H7 (cell line): ENCODE measurements at regions not wholly inside any gene's neighbourhood (a gene's known extent, or its start where the extent isn't known, plus 50 kb on each side); places are given as distances from the start of the nearest gene placed in this dataset.
"Not testable (repeated sequence)": the region's sequence is repeated elsewhere in the genome, so short reads cannot be mapped to it uniquely, and the experiment has no call there.

ENCODE experiments used
- DNase-seq: peaks from one replicate; pipeline ENCODE4 v3.0.0; 2012
- H3K27me3 ChIP-seq: 2 replicates; pipeline ENCODE4 v1.6.0; 2011; ENCODE audit warnings: mild to moderate bottlenecking, low read length; ENCODE audit not compliant: control insufficient read depth, insufficient read depth
- H3K36me3 ChIP-seq: replicated peaks from 2 replicates; pipeline ENCODE4 v1.5.1; 2011; ENCODE audit warnings: low read length; ENCODE audit not compliant: control insufficient read depth, insufficient read depth
- H3K4me3 ChIP-seq: 2 replicates; pipeline ENCODE4 v1.5.1; 2011; ENCODE audit warnings: low read depth, mild to moderate bottlenecking, control low read depth, low read length, moderate library complexity; ENCODE audit not compliant: insufficient read depth

DNA sequence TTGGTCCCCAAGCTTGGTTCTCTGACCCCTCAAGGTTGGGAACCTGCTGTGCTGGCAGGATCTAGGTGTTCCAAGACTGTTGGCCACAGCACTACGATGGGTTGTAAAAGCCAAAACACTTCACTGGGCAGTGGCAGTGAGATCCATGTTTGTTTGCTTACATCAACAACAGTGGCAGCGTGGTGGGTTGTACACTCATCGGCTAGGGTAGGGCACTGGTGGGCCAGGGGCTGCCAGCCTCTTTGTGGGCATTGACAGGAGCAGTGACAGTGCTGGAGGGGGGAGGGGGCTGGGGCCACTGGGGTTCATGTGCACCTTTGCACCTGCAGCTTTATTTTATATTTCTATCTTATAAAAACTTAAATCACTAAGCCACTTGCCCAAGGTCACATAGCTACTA lies 126.7 kb upstream of the ZWINT start:
- H3K4me3 ChIP-seq: no peak overlapping the region

DNA sequence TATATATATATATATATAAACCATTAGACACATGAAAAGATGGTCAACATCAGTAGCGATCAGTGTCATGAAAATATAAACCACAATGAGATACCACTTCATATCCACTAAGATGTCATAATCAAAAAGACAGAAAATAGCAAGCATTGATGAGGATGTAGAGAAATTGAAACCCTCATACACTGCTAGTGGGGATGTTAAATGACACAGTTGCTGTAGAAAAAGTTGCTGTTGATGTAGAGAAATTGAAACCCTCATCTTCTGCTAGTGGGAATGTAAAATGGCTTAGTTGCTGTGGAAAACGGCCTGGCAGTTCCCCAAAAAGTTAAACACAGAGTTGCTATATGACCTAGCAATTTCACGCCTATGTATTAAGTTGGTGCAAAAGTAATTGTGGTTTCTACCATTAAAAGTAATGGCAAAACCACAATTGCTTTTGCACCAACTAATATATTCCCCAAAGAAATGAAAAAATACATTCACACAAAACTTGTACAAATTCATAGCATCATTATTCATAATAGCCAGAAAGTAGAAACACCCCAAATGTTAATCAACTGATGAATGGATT lies 120.5 kb upstream of the ZWINT start:
- no peak for DNase-seq
- Histone ChIP-seq H3K27me3 (no peaks in the 10 kb centered on the region), H3K4me3 (no peak overlapping the region), H3K36me3 (no peaks in the 10 kb centered on the region)

More for the DNA sequence above, 126.7 kb upstream of the ZWINT start:
- H3K36me3 ChIP-seq: no peaks in the 10 kb centered on the region
- no peaks in the 10 kb centered on the region for H3K27me3 ChIP-seq
- DNase-seq: no peak

DNA sequence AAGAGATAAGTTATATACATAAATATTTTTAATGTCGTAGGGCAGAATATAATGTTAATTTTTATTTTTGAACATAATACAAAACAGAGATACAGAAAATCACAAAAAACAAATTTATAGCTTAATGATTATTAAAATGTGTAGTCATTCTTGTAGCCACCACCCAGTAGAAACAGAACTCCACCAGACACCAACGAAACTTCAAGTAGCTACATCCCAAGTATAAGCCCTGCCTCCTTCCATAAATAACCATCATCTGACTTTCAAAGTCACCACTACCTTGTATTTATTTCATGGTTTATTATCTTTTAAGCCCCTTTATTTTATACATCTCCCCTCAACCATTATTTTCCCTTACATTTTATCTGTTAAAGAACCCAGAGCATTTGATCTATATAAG lies 111.9 kb upstream of the ZWINT start:
- DNase-seq: no peak
- Histone ChIP-seq H3K4me3 (no peak overlapping the region), H3K27me3 (no peaks in the 10 kb centered on the region), H3K36me3 (no peaks in the 10 kb centered on the region)

DNA sequence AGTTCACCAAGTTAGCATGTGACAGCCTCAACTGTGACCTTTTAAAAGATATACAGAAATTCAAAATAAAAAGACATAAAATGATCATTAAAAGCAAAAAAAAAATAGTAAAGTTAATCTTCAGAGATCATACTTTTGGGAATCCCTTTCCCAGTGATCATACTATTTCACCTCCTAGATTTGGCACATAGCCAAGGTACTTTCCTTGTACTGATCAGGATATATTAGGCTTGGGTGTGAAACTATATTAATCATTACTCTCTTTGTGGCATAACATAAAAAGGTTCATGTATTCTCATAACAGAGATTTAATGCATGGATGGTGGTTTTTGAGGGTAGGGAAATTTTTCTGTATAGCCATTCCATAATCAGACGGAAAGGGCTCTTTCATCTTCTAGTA lies 109.6 kb upstream of the ZWINT start:
- DNase-seq: no peak
- H3K27me3 ChIP-seq: no peaks in the 10 kb centered on the region
- no peaks in the 10 kb centered on the region for H3K36me3 ChIP-seq
- no peak overlapping the region for H3K4me3 ChIP-seq

DNA sequence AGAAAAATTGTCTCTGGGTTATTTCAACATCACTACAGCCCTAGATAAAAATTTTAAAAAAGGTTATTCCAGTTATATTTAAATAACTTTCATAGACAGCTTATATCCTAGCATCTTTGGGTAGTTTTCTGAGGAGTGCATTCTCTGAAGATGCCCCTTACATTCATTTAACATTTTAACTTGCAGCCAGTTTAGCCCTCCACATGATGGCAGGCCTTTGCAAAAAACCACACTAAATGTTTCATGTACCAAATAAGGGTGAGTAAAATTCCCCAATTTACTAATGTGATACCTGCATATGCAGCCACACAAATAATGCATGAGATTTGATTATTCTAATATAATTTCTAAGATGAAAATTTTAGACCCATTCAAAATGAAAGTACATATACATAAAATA lies 108.4 kb upstream of the ZWINT start:
- no peak for DNase-seq
- Histone ChIP-seq H3K4me3 (no peak overlapping the region), H3K27me3 (no peaks in the 10 kb centered on the region), H3K36me3 (no peaks in the 10 kb centered on the region)

DNA sequence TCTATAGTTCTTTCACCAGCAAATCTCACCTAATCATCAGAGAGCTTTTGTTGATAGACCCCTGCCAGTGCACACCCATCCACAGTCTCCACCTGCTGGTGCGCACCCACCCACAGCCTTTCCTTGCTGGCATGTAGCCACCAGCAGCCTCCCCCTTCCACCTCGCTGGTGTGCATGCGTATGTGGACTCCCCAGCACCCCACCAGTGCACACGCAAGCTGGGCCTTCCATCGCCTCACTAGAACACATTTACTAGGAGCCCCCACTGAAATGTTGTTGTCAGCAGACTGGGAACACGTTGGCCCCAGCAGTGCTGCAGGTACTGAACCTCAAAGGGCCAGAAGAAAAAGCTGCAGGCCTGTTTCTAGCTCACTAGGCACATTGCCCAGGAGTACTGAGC lies 104.9 kb upstream of the ZWINT start:
- Histone ChIP-seq H3K4me3 (no peak overlapping the region), H3K27me3 (no peaks in the 10 kb centered on the region), H3K36me3 (no peaks in the 10 kb centered on the region)
- no peak for DNase-seq

DNA sequence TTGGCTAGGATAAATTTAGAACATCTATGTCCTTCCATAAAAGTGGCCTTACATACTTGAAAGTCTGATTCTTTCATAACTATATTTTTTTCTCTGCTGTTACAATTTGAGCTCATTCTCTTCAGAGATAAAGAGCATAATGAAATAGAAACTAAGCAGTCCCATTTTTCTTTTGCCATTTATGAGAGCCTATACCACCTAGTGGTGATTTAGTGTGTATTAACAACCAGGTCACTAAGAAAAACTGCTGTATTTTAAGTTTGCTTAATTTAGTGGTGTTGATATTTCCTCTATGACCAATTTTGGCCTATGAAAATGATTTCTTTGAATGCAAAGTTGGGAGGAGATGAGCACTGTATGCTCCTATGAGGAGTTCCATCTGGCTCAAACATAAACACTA lies 88.7 kb upstream of the ZWINT start:
- no peak for DNase-seq
- H3K27me3 ChIP-seq: no peaks in the 10 kb centered on the region
- no peak overlapping the region for H3K4me3 ChIP-seq

DNA sequence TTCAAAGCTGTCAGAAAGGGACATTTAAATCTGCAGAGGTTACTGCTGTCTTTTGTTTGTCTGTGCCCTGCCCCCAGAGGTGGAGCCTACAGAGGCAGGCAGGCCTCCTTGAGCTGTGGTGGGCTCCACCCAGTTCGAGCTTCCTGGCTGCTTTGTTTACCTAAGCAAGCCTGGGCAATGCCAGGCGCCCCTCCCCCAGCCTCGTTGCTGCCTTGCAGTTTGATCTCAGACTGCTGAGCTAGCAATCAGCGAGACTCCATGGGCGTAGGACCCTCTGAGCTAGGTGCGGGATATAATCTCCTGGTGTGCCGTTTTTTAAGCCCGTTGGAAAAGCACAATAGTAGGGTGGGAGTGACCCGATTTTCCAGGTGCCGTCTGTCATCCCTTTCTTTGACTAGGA lies 86.6 kb upstream of the ZWINT start:
- not testable (repeated sequence) for H3K4me3 ChIP-seq, H3K36me3 ChIP-seq, H3K27me3 ChIP-seq, DNase-seq

More for the DNA sequence above, 88.7 kb upstream of the ZWINT start:
- no peaks in the 10 kb centered on the region for H3K36me3 ChIP-seq

DNA sequence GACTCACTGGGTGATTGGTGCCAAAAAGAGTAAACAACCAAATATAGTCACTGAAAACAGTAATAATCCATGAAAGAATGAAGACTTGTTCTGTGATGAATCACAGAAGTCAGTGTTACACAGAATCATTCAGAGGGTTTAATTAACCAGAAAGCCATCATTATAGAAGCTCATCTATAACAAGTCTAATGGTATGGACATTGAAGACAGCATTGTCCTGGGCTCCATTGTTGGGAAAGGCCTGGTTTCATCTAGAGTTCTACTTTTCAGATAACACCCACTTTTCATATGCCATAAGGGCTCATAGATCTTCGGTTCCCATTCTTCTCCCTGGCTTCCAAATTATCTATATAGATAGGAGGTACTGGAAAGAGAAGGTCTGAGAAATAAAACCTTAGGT lies 80.3 kb upstream of the ZWINT start:
- DNase-seq, H3K36me3 ChIP-seq, H3K4me3 ChIP-seq, H3K27me3 ChIP-seq: not testable (repeated sequence)
